G401.6 (cell line): ENCODE measurements at regions not wholly inside any gene's neighbourhood (a gene's known extent, or its start where the extent isn't known, plus 50 kb on each side); places are given as distances from the start of the nearest gene placed in this dataset.

Experiments used
- FAIRE-seq: peaks from 2 replicates; lab custom pipeline; 2012; peaks lifted over from hg19 to GRCh38; lab: Jason Lieb, UNC

DNA sequence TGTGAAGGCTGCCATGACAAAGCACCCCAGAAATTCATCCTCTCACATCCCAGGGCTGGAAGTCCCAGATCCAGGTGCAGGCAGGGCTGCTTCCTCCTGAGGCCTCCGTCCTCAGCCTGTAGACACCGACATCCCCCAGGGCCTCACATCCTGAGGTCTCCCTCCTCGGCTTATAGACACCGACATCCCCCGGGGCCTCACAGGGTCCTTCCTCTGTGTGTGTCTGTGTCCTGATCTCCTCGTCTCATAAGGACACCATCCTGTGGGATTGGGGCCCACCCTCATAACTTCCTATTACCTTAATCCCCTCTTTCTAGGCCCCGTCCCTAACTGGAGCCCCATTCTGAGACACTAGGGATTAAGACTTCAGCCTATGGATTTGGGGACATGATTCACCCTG, 92.0 kb upstream of the SNTG2 start:
- no peak for FAIRE-seq

GRCh38 chr2:857937-858336, 92.7 kb upstream of the SNTG2 start:
- FAIRE-seq = no peak

- FAIRE-seq = no peak
These were observed 93.6 kb upstream of the SNTG2 start for GRCh38 chr2:857081-857480.

DNA sequence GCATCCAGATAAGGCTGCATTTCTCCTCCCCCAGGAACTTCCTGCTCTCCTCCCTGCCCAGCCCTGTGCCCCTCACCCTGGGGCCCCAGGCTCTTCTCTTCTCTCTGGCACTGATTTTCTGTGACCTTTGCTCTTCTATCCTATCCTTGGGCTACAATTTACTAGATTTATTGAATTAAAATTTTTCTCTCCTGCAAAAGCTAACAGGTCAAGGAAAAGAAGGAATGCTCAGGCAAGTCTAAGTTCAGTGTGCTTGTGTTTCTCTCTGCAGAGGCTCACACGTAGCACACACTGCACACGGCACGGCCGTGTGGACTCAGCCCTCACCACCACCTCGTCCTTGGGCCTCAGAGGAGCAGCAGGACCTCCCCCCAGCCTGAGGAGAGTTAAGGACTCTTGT, 94.2 kb upstream of the SNTG2 start:
- no peak for FAIRE-seq

DNA sequence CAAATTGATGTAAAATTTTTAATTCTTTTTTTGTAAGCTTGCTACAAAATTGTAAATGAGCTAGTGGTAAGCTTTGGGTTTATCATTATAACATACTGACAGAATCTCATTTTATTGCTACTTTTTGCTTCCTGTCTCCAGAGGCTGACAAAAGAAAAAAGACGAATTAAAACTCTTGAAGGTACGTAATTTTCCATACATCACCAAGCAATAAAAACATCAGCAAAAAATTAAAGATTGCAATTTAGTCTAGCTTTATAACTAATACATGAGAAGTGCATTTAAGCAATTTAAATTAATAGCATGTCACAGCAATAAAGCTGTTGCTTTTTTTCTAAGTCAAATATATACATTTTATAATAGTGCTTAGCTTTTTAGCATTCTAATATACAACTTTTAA, 94.6 kb upstream of the SNTG2 start:
- no peak for FAIRE-seq

GRCh38 chr2:855177-855576, 95.5 kb upstream of the SNTG2 start:
- no peak for FAIRE-seq

DNA sequence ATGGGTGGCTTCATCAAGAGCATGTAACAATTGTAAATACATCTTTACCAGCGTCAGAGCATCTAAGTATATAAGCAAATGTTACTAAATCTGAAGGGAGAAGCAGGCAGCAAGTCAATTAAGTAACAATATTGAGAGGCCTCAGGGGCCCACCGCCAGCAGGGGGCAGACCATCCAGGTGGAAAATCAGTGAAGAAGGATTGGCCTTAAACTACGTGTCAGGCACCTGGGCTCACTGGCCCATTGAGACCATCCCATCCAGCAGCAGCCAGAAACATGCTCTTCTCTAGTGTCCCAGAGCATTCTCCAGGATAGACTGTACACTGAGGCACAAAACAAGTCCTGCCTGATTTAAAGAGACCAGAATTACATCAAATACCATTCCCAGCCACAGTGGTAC, 96.2 kb upstream of the SNTG2 start:
- FAIRE-seq = no peak

DNA sequence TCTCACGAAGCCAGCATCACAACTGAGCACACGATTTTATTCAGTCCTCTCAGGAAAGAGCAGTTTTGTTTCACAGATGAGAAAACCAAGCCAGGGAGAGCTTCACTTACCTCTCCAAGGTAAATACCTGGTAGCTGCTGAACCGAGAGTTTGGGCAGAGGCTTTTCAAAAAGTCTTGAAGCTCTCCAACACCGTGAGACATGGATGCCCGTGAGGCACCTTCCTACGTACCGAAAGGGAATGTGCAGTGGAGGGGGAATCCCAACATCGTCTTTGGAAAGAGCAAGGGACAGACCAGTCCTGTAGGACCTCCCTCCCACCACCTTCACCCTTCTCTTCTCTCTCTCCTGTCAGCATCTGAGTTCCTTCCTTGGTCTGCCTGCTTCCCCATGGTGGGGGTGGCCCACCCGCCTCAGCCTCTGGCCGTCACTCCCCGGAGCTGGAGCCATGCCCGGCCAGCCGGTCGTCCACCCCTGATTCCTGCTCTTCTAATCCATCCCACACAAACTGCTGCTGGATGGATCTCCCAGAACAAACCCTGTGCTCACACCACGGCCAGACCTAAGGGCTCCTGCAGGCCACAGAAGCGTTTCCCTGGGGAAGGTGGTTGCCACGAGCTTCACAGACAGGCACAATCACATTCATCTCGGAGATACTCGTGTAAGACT, 97.3 kb upstream of the SNTG2 start:
- FAIRE-seq = no peak

DNA sequence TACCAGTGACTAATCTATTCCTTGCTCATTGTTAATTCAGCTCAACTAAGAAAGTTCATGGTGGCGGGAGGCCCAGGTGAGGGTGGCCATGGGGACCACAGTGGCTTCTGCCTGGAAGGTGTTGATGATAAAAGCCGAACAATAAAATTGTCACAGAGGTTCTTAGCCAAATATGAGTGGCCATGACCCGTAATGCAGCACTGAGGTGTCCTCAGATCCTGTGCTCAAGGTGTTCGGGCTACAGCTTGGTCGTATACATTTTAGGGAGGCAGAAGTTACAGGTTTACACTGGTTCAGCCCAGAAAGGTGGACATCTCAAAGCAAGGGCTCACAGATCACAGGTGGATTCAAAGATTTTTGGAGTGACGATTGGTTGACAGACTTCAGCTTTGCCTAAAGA, 98.5 kb upstream of the SNTG2 start:
- FAIRE-seq = no peak

DNA sequence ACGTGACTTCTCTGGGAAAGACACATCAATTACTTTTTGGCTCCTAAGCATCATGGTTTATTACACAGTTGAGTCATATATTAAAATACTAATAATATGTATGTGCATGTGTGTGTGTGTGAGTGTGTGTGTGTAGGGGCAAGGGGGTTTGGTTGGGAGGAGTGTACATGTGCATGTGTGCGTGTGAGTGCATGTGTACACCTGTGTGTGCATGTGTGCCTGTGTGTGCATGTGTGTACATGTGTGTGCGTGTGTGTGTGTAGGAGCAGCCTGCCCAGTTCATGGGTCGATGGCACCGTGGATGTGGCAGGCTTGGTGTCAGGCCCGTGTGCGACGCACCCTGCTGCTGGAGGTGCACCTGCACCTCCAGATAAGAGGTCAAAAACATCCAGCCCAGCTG, 99.0 kb upstream of the SNTG2 start:
- no peak for FAIRE-seq

- no peak for FAIRE-seq
These were observed 99.6 kb upstream of the SNTG2 start for GRCh38 chr2:851078-851477.

GRCh38 chr2:850429-850828, 100.2 kb upstream of the SNTG2 start:
- FAIRE-seq = no peak

DNA sequence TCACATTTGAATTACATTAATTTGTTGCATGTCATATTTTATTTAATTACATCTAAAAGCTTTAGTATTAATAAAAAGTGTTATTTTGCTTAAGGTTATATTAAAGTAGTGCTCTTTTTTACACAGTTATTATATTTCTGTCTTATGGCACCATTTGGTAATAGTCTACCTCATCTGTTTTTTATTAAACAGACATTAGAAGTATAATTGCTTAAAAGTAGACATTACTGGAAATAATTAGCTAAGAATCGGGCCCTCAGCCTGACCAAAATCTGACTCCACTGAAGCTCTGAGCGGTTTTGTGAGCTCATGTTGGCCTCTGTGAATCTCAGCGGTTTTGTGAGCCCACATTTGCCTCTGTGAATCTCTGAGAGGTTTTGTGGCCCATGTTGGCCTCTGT, 102.5 kb upstream of the SNTG2 start:
- FAIRE-seq = no peak

GRCh38 chr2:847669-848068, 103.0 kb upstream of the SNTG2 start:
- FAIRE-seq = no peak

DNA sequence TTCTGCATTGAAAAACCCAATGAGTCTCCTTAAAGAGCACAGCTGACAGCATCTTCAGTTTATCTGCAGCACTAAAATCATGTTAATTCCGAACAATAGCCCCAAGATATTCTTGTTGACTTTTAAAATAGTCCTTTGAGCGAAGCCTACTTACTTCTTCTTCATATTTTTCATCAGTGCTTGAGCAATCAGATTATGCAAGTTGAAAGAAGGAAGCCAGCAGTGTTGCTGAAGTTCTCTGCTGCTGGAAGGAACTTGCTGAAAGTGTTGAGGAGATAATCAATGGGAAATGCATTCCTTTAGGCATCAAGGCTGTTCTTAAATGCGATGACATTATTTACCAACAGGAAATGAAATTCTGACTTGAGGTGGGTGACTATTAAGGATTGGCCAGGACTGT, 105.9 kb upstream of the SNTG2 start:
- no peak for FAIRE-seq

- FAIRE-seq = no peak
These were observed 108.4 kb upstream of the SNTG2 start for GRCh38 chr2:842151-842803.

DNA sequence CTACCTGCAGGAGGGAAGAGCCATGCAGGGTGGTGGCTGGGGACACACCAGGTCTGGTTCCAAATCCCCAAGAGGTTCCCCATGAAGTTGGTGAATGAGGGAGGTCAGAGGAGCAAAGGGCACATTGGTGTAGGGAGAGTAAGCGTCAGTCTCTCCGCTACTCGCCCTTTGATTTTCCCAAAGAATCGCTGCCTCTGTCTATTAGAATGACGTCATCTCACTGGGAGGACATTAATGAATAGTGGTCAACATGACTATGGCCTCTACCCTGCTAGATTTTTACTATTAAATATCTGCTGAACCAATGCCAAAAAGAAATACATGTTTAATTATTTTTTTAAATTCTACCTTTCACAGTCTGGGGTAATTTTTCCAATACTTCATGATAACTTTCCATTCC, 109.6 kb upstream of the SNTG2 start:
- FAIRE-seq = no peak

GRCh38 chr2:834233-834632, 116.4 kb upstream of the SNTG2 start:
- no peak for FAIRE-seq

GRCh38 chr2:833180-833579, 117.5 kb upstream of the SNTG2 start:
- no peak for FAIRE-seq

- FAIRE-seq = no peak
These were observed 118.0 kb upstream of the SNTG2 start for GRCh38 chr2:832635-833034.

- FAIRE-seq = no peak
These were observed 119.0 kb upstream of the SNTG2 start for GRCh38 chr2:831622-832021.

- no peak for FAIRE-seq
These were observed 119.5 kb upstream of the SNTG2 start for GRCh38 chr2:831225-831536.

GRCh38 chr2:830419-831224, 120.0 kb upstream of the SNTG2 start:
- no peak for FAIRE-seq

GRCh38 chr2:829047-829446, 121.6 kb upstream of the SNTG2 start:
- no peak for FAIRE-seq
